NCI-H2196 treated with DMSO at 0.1 percent for 48 hours (cell line): ENCODE measurements at regions not wholly inside any gene's neighbourhood (a gene's known extent, or its start where the extent isn't known, plus 50 kb on each side); places are given as distances from the start of the nearest gene placed in this dataset.

Experiments
- DNase-seq: peaks from one replicate; lab custom pipeline; 2025; ENCODE audit not compliant: unreplicated experiment; lab: John Stamatoyannopoulos, UW

DNA sequence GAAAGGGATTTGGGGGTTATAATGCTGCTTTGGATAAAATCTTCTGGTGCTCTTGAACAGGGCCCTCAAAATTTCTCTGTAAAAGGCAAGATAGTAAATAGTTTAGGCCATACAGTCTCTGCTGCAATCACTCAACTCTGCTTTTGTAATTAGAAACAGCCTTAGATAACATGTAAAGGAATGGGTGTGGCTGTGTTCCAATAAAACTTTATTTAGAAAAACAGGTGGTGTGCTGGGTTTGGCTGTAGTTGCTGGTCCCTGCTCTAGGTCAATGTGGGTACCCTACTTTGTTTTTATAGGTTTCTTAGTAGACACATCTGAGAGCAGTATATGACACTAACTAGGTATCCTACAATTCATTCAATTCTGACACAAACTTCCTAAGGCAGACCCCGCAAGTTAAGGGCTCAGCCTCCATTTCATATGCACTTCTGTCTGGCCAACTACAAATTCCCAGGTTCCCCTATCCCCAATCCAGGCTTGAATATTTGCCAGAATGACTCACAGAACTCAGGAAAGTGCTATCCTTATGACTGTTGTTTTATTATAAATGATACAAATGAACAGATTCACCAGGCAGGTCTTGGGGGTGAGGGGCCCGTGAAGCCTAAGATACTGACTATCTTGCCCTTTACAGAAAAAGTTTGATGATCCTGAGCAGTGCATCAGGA lies 349.9 kb downstream of the RPS24 start:
- DNase-seq = no peak

DNA sequence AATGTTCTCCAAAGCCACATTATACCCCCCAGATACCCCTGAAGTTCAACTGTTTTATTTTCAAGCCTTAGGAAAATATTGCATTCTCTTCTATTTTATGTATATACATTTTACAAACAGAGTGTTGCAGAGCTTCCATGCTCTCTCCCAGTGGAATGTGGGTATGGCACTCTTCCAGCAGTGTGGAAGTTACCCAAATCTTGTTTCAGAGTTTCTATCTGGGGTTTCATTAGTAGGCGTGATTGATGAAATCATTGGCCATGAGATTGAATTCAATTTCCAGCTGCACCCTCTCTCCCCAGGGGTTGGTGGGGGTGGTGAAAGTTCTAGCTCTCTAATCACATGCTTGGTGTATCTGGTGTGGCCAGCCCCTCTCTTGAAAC lies 350.4 kb downstream of the RPS24 start:
- no peak for DNase-seq

DNA sequence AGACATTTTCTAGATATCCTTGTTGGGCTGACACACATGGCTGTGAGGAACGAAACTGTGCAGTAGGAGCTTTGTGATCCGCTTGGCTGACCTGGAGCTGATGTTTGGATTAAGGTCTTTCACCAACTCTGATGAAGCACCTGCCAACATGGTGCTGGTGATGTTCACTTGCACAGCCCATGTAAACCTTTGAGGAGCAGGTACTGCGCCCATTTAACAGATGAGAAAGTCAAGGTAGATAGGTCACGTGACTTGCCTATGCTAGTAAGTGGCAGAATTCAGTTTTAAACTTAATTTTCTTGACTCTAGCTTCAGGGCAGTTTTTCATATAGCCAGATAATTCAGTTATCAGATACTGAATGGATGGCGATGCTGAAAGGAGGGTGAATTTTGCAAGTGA lies 351.9 kb downstream of the RPS24 start:
- DNase-seq = no peak

GRCh38 chr10:78386509-78386908 lies 352.8 kb downstream of the RPS24 start:
- DNase-seq = no peak

DNA sequence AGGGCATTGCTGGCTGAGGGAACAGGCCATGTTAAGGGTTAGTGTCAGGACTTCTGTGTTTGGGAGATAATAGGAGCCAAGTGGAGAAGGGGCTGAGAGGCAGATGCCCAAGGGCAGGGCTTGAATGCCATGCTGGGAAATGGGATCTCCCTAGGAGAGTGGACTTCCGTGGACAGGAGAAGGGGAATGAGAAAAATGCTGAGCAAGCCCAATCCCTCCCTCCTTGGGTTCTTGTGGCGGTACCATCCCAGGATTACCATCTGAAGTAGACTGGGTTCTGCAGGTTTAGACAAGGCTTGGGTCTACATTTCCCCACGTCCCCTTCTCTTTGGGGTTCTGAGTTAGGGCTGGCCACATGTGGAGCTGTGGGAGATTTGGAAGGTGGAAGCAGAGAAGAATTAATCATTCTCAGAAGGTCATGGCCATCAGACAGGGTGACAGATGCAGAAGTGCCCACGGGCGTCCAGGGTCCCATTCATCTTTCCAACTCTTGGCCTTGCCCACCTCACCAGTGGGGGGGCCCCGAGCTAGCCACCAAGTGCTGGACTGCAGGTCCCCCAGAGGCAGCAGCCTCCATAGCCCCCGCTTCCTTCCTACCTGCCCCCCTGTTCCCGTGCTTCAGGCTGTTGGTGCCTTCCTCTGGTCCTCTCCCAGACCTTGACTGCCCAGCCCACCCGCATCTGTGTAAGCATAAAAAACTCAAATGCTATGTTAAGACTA lies 354.8 kb downstream of the RPS24 start:
- DNase-seq = no peak

GRCh38 chr10:78389419-78389818 lies 355.8 kb downstream of the RPS24 start:
- DNase-seq = no peak

DNA sequence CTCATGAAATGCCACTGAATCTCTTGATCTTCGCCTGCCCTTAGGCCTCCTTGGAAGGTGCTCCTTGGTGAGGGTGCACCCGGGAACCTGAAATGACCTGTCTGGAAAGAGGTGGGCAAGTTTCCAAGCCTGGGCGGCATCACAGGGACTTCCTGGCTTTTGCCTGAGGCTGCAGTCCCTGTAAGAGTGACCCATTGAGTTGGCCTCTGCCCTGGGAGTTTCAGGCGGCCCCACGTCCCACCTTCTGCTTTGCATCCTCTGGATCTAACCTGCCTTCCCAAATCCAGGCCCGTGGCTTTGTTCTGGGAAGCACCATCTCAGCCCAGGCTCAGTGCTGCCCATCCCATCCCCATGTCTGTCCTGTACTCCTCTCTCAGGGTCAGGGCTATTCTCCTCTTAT lies 356.4 kb downstream of the RPS24 start:
- DNase-seq = no peak

- no peak for DNase-seq
Measured at GRCh38 chr10:78390817-78391216, 357.2 kb downstream of the RPS24 start.

DNA sequence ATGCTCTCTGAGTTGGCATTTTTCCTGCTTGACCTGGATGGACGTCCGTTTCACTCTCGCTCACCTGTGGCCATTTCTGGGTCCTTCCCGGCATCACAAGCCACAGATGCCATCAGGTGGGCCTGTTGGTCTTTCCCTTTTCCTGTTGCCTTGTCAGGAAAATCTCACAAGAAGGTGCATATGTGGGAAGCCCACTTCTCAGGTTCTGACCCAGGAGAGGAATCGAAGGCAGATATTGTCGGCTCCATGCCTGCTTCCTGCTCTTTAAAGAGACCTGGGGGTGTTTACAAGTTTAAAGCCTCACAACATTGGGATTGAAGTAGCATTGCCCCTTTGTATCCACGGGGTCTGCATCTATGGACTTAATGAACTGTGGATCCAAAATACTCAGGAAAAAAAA lies 357.9 kb downstream of the RPS24 start:
- DNase-seq = no peak

- DNase-seq = no peak
Measured at GRCh38 chr10:78392197-78392596, 358.5 kb downstream of the RPS24 start.

- no peak for DNase-seq
Measured at GRCh38 chr10:78393094-78393493, 359.4 kb downstream of the RPS24 start.

DNA sequence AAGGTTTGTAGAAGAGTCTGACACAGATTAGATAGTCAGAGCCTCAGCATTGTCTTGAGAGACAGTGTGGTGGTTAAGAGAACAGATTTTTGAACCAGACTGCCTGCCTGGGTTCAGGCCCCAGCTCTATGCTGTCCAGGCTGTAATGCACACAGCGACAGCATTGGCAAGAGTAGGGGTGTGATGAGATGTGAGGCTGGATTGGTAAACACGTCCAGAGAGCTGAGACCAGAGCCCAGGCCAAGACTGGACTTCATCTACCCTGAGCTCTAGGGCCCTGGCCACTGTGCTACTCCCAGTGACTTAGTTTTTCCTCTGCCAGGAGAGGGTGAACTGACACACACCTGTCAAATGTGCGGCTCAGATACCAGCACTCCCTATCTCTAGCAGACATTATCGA lies 360.4 kb downstream of the RPS24 start:
- no peak for DNase-seq

DNA sequence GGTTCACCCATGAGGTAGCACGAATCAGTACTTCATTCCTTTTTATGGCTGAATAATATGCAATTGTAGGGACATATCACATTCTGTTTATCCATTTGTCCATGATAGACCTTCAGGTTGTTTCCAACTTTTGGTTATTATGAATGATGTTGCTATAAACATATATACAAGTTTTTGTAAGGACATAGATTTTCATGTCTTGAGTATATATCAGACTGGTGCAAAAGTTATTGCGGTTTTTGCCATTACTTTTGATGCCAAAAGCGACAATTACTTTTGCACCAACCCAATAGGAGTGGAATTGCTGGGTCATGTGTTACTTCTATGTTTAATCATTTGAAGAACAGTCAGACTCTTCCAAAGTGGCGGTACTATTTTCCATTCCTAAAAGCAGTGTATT lies 361.5 kb downstream of the RPS24 start:
- no peak for DNase-seq

DNA sequence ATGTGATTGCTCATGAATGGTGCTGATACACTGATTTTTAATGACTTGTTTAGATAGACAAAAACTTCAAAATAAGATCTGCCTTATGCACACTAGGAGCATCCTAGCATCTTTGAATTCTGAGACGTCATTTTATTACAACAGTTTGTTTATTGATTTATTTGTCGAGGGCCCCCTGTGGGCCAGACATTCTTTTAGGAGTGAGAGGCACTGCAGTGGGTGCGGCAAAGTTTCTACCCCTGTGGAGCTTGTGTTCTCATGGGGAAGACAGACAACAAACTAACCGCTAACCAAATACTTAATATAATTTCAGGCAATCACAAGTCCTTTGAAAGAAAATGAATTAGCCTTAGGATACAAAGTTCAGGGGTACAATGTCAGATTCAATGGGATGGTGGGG lies 363.1 kb downstream of the RPS24 start:
- DNase-seq = no peak

- no peak for DNase-seq
Measured at GRCh38 chr10:78397786-78398185, 364.1 kb downstream of the RPS24 start.

DNA sequence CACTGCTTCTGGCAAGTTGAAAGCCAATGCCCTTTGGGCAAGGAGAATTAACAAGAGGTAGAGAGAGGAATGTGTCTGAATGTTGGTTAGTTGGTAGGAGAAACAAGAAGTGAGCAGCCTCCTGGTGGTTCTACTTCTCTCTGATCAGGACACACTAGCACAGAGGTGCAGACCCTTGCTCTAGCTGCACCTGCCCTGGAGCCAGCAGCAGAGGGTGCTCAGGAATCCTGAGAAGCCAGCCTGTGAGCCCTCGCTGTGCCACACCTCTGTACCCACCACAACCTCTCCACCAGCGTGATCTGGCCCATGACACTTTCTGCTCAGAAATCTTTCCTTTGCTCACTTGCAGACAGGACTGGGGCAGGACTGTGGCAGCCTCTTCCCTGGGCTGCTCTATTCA lies 364.7 kb downstream of the RPS24 start:
- no peak for DNase-seq

GRCh38 chr10:78401624-78402367 lies 368.1 kb downstream of the RPS24 start:
- no peak for DNase-seq

GRCh38 chr10:78402591-78402990 lies 368.9 kb downstream of the RPS24 start:
- DNase-seq = no peak

DNA sequence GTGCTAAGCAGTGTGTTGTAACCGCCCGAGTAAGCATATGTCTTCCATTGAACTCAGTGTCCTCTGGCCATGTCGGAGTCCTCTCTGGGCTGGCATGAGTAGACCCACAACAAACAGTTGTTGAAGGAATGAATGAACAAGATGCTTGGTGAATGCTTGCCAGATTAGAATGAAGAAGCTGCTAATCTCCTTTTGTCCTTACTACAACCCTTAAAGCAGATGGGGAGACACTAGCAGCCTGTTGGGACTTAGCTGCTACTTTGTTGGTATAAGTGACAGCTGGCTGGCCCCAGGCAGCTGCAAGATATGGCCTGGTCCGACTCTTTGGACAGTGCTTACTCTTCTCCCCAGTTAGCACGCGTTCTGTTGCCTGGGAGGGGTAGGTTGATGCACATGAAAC lies 370.1 kb downstream of the RPS24 start:
- DNase-seq = no peak

DNA sequence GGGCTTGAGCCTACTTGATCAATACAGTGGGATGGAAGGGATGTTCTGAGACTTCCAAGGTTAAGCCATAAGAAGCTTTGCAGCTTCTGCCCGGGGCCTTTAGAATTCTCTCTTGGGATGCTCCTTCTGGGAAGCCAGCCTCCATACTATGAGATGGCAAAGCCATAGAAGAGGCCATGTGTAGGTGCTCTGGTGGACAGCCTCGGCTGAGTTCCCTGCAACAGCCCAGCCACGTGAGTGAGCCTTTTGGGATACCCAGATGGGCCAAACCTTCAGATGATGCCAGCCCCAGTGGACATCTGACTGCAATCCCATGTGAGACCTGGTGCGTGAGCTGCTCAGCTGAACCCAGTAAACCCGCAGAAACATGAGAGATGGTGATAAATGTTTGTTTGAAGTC lies 370.6 kb downstream of the RPS24 start:
- DNase-seq = no peak

DNA sequence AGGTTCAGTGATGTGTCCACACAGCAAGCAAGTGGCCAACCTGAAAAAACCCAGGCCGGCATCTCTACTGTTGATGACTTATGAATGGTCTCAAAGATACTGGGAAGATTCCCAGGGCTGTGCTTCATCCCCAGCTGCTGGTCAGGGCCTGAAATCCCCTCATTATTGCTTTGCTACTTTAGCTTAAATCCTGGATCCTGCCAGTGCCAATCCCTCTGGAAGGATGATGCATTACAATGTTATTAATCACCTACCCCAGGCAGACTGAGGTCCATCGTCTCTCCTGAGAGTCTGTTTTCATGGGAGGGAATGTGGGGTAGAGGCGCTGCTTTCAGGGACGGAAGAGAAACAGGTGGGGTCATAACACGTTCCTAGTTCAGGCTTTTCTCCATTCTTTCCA lies 371.6 kb downstream of the RPS24 start:
- DNase-seq = no peak

- no peak for DNase-seq
Measured at GRCh38 chr10:78405736-78406135, 372.1 kb downstream of the RPS24 start.
